ENCODE measurements at regions not wholly inside any gene's neighbourhood (a gene's known extent, or its start where the extent isn't known, plus 50 kb on each side); places are given as distances from the start of the nearest gene placed in this dataset.
"Not testable (repeated sequence)": the region's sequence is repeated elsewhere in the genome, so short reads cannot be mapped to it uniquely, and the experiment has no call there.

GRCh38 chr3:176628101-176628639 is 569.1 kb downstream of the TBL1XR1 start:
- no peak for DNase-seq (ENCODE audit: low spot score)

GRCh38 chr3:176623468-176624150 is 573.7 kb downstream of the TBL1XR1 start:
- no peak for DNase-seq (ENCODE audit: low spot score)

- no peak for DNase-seq (ENCODE audit: low spot score)
Measured at GRCh38 chr3:176619833-176620232, 577.4 kb downstream of the TBL1XR1 start.

- no peak for DNase-seq (ENCODE audit: low spot score)
Measured at GRCh38 chr3:176615826-176616225, 581.5 kb downstream of the TBL1XR1 start.

- DNase-seq (ENCODE audit: low spot score): no peak
Measured at GRCh38 chr3:176611703-176612102, 585.6 kb downstream of the TBL1XR1 start.

- no peak for DNase-seq (ENCODE audit: low spot score)
Measured at GRCh38 chr3:176609361-176609760, 587.9 kb downstream of the TBL1XR1 start.

- DNase-seq (ENCODE audit: low spot score): not testable (repeated sequence)
Measured at GRCh38 chr3:176605553-176605952, 591.7 kb downstream of the TBL1XR1 start.

- no peak for DNase-seq (ENCODE audit: low spot score)
Measured at GRCh38 chr3:176595307-176595706, 602.0 kb downstream of the TBL1XR1 start.

- DNase-seq (ENCODE audit: low spot score): peak; percentile 9
Measured at GRCh38 chr3:176590722-176591121, 606.6 kb downstream of the TBL1XR1 start.

- no peak for DNase-seq (ENCODE audit: low spot score)
Measured at GRCh38 chr3:176587089-176587488, 610.2 kb downstream of the TBL1XR1 start.

- DNase-seq (ENCODE audit: low spot score): no peak
Measured at GRCh38 chr3:176584413-176585176, 612.7 kb downstream of the TBL1XR1 start.

GRCh38 chr3:176583956-176584355 is 613.3 kb downstream of the TBL1XR1 start:
- no peak for DNase-seq (ENCODE audit: low spot score)

GRCh38 chr3:176581589-176581988 is 615.7 kb downstream of the TBL1XR1 start:
- no peak for DNase-seq (ENCODE audit: low spot score)

GRCh38 chr3:176579711-176580185 is 617.5 kb downstream of the TBL1XR1 start:
- DNase-seq (ENCODE audit: low spot score): no peak

- DNase-seq (ENCODE audit: low spot score): no peak
Measured at GRCh38 chr3:176578316-176578715, 619.0 kb downstream of the TBL1XR1 start.

GRCh38 chr3:176577447-176577846 is 619.8 kb downstream of the TBL1XR1 start:
- no peak for DNase-seq (ENCODE audit: low spot score)

- DNase-seq (ENCODE audit: low spot score): no peak
Measured at GRCh38 chr3:176574786-176575185, 622.5 kb downstream of the TBL1XR1 start.

- DNase-seq (ENCODE audit: low spot score): no peak
Measured at GRCh38 chr3:176571926-176572325, 625.4 kb downstream of the TBL1XR1 start.

GRCh38 chr3:176570992-176571391 is 626.3 kb downstream of the TBL1XR1 start:
- DNase-seq (ENCODE audit: low spot score): no peak

GRCh38 chr3:176568189-176568588 is 629.1 kb downstream of the TBL1XR1 start:
- no peak for DNase-seq (ENCODE audit: low spot score)

- DNase-seq (ENCODE audit: low spot score): no peak
Measured at GRCh38 chr3:176566757-176567156, 630.5 kb downstream of the TBL1XR1 start.

GRCh38 chr3:176562331-176562730 is 635.0 kb downstream of the TBL1XR1 start:
- DNase-seq (ENCODE audit: low spot score): no peak

- no peak for DNase-seq (ENCODE audit: low spot score)
Measured at GRCh38 chr3:176561826-176562225, 635.5 kb downstream of the TBL1XR1 start.

Measured in activated CD4-positive, alpha-beta T cell treated with anti-CD3 and anti-CD28 coated beads, Interleukin-2, Interleukin-4, amounts not matched to agents 100 ng/mL and 50 ng/mL, durations not matched to agents 16 hours and 8 hours (primary cell).